Uterus (tissue), 3 donors: ENCODE measurements at regions not wholly inside any gene's neighbourhood (a gene's known extent, or its start where the extent isn't known, plus 50 kb on each side); places are given as distances from the start of the nearest gene placed in this dataset.

Source experiments
- DNase-seq, 2 donors: peaks; one replicate each; pipeline ENCODE4 v3.0.0-alpha.2; 2019 to 2020
- H3K27ac ChIP-seq, 2 donors: fragments of 200-600 bp; sonication (generic); 1 replicate in 1 of 2; 2 replicates in 1 of 2; pipeline ENCODE4 v1.5.1; 2016 to 2018
- H3K27me3 ChIP-seq, 2 donors: fragments of 200-600 bp; sonication (generic); one replicate each; pipeline ENCODE4 v1.5.1; 2018 to 2019; ENCODE audit warnings: control low read depth in 1 of 2
- H3K36me3 ChIP-seq, 2 donors: fragments of 200-600 bp; sonication (generic); one replicate each; pipeline ENCODE4 v1.5.1; 2019; ENCODE audit warnings: control low read depth in 1 of 2
- H3K4me1 ChIP-seq, 2 donors: fragments of 200-600 bp; sonication (generic); one replicate each; pipeline ENCODE4 v1.5.1; 2018 to 2019; ENCODE audit warnings: control low read depth in 1 of 2
- H3K4me3 ChIP-seq, 2 donors: fragments of 200-600 bp; sonication (generic); 1 replicate in 1 of 2; 2 replicates in 1 of 2; pipeline ENCODE4 v1.5.1; 2018 to 2019; ENCODE audit warnings: mild to moderate bottlenecking in 1 of 2
- H3K9me3 ChIP-seq, 2 donors: fragments of 200-600 bp; sonication (generic); one replicate each; pipeline ENCODE4 v1.5.1; 2019; ENCODE audit warnings: control low read depth in 1 of 2
- POLR2A ChIP-seq, 2 donors: fragments of 450-650 bp; IDR thresholded peaks; one replicate each; pipeline ENCODE4 v1.6.1; 2016; ENCODE audit warnings: antibody characterized with exemption in 2 of 2, mild to moderate bottlenecking in 1 of 2, moderate library complexity in 1 of 2
- intact Hi-C: fragments of 100-400 bp; cut with DNase I; formaldehyde crosslinking; loops from one replicate; pipeline ENCODE4 v1.15.1; 2023; ENCODE audit warnings: low total_unique reads
- TF ChIP-seq, protein P1 (sequence below), 4 experiments: fragments of 200-600 bp in 2 of 4; fragments of 450-650 bp in 2 of 4; sonication (generic) in 2 of 4; IDR thresholded peaks; one replicate each; pipeline ENCODE4 v1.5.1; 2016 to 2019; ENCODE audit warnings: antibody characterized with exemption in 4 of 4, mild to moderate bottlenecking in 2 of 4, moderate library complexity in 1 of 4
- donor health status: DM: yes; HTN: yes; CAD: no.

- intact Hi-C loops: no loop called here
- no peaks in the 10 kb centered on the region for H3K36me3 ChIP-seq
- H3K27me3 ChIP-seq: no peaks in the 10 kb centered on the region
- DNase-seq: no peak
- TF ChIP-seq POLR2A (IDR thresholded peaks at IDR 0.05): no peak
- TF ChIP-seq, protein P1, sequence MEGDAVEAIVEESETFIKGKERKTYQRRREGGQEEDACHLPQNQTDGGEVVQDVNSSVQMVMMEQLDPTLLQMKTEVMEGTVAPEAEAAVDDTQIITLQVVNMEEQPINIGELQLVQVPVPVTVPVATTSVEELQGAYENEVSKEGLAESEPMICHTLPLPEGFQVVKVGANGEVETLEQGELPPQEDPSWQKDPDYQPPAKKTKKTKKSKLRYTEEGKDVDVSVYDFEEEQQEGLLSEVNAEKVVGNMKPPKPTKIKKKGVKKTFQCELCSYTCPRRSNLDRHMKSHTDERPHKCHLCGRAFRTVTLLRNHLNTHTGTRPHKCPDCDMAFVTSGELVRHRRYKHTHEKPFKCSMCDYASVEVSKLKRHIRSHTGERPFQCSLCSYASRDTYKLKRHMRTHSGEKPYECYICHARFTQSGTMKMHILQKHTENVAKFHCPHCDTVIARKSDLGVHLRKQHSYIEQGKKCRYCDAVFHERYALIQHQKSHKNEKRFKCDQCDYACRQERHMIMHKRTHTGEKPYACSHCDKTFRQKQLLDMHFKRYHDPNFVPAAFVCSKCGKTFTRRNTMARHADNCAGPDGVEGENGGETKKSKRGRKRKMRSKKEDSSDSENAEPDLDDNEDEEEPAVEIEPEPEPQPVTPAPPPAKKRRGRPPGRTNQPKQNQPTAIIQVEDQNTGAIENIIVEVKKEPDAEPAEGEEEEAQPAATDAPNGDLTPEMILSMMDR (IDR thresholded peaks at IDR 0.05): no peak
- peak overlapping the region; percentile 61 to 68 for H3K27ac ChIP-seq
- H3K4me1 ChIP-seq: peaks cover 0 to 7% of the 10 kb centered on the region in 2 donors
- H3K9me3 ChIP-seq: no peaks in the 10 kb centered on the region
- no peak overlapping the region for H3K4me3 ChIP-seq
These were observed 292.6 kb downstream of the NFKBIZ start for GRCh38 chr3:102141928-102142239.

GRCh38 chr3:102142379-102143060 is 292.3 kb upstream of the ZPLD1 start:
- Histone ChIP-seq H3K36me3 (no peaks in the 10 kb centered on the region), H3K27ac (peak overlapping the region; percentile 61 to 68), H3K9me3 (no peaks in the 10 kb centered on the region), H3K4me1 (peaks cover 0 to 7% of the 10 kb centered on the region in 2 donors), H3K4me3 (no peak overlapping the region), H3K27me3 (no peaks in the 10 kb centered on the region)
- TF ChIP-seq, protein P1 (IDR thresholded peaks at IDR 0.05): no peak
- no peak for TF ChIP-seq POLR2A (IDR thresholded peaks at IDR 0.05)
- no peak for DNase-seq
- intact Hi-C loops: no loop called here

- intact Hi-C loops: no loop called here
- no peaks in the 10 kb centered on the region for H3K36me3 ChIP-seq
- peak overlapping the region; percentile 55 to 64 for H3K27ac ChIP-seq
- DNase-seq: no peak
- H3K27me3 ChIP-seq: no peaks in the 10 kb centered on the region
- H3K9me3 ChIP-seq: no peaks in the 10 kb centered on the region
- H3K4me3 ChIP-seq: no peak overlapping the region
- H3K4me1 ChIP-seq: peaks cover 0 to 7% of the 10 kb centered on the region in 2 donors
- no peak for TF ChIP-seq POLR2A (IDR thresholded peaks at IDR 0.05)
- TF ChIP-seq, protein P1 (IDR thresholded peaks at IDR 0.05): no peak
These were observed 291.3 kb upstream of the ZPLD1 start for GRCh38 chr3:102143536-102143935.

DNA sequence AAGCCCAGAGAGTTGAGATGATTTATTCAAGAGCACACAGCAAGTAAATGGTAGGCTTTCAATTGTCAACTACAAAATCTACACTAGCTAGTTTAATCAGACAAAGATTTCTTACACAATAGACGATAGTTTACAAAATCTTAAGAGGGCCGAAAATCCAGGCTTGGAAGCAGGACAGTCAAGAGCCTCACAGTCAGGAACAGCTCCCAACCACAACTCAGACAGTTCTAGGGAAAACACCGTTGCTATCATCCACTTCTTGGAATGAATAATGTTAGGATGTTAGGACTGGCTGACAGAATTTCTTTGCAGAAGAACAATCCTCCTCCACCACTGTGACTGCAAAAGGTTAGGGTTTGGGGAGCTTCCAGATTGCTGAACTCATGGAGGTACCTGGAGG is 290.8 kb upstream of the ZPLD1 start:
- peak in 1 of 2 donors; percentile 28 for DNase-seq
- intact Hi-C loops: no loop called here
- H3K27ac ChIP-seq: peak overlapping the region; percentile 55 to 64
- H3K27me3 ChIP-seq: no peaks in the 10 kb centered on the region
- no peak overlapping the region for H3K4me3 ChIP-seq
- TF ChIP-seq POLR2A (IDR thresholded peaks at IDR 0.05): no peak
- TF ChIP-seq, protein P1 (IDR thresholded peaks at IDR 0.05): no peak
- H3K9me3 ChIP-seq: no peaks in the 10 kb centered on the region
- peaks cover 0 to 7% of the 10 kb centered on the region in 2 donors for H3K4me1 ChIP-seq
- H3K36me3 ChIP-seq: no peaks in the 10 kb centered on the region

DNA sequence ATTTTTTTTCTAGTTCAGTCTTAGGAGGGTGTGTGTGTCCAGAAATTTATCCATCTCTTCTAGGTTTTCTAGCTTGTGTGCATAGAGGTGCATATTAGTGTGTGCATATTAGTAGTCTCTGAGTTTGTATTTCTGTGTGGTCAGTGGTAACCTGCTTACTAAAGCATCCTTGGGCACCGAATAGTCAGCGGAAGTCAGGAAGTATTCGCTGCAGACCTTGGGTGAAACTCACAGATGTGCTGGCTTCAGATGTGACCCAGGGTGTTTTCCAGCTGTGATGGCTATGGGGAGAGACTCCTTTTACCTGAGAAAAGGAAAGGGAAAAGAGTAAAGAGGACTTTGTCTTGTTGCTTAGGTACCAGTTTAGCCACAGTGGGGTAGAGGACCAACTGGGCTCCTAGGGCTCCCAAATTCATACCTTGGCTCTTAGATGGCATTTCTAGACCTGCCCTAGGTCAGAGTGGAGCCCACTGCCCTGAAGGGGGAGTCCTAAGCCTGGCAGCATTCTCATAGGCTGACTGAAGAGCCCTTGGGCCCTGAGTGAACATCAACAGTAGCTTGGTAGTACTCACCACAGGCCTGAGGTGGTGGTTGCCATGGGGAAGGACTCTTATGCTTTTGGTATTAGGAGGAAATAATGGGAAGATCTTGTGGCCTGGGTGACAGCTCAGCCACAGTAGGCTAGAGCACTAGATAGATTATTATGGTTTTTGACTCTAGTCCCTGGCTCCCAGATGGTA is 286.0 kb upstream of the ZPLD1 start:
- Histone ChIP-seq H3K4me3 (no peak overlapping the region), H3K27ac (no peak overlapping the region), H3K27me3 (no peaks in the 10 kb centered on the region)

More for the DNA sequence above, 286.0 kb upstream of the ZPLD1 start:
- intact Hi-C loops: no loop called here
- TF ChIP-seq, protein P1 (IDR thresholded peaks at IDR 0.05): no peak
- no peak for TF ChIP-seq POLR2A (IDR thresholded peaks at IDR 0.05)
- no peak for DNase-seq
- Histone ChIP-seq H3K9me3 (no peaks in the 10 kb centered on the region), H3K4me1 (peaks cover 0 to 7% of the 10 kb centered on the region in 2 donors), H3K36me3 (no peaks in the 10 kb centered on the region)
